Stimulated activated effector memory CD8-positive, alpha-beta T cell treated with anti-CD3 and anti-CD28 coated beads, Interleukin-12 subunit alpha, Interleukin-12 subunit beta, amount 100 ng/mL, for 72 hours (primary cell): ENCODE measurements at regions not wholly inside any gene's neighbourhood (a gene's known extent, or its start where the extent isn't known, plus 50 kb on each side); places are given as distances from the start of the nearest gene placed in this dataset.

Experiments
- ATAC-seq: fragments of 150-1000 bp; cut with Tn5 transposase; 2 replicates; pipeline ENCODE4 v1.10.0; 2021
- DNase-seq, 2 donors: peaks; one replicate each; pipeline ENCODE4 v3.0.0; 2021 to 2022; ENCODE audit warnings: low spot score in 2 of 2
- H3K27ac Mint-ChIP-seq: one replicate; pipeline ENCODE4 v1.8.0; 2022; ENCODE audit warnings: mild to moderate bottlenecking, mixed read lengths
- H3K36me3 Mint-ChIP-seq: one replicate; pipeline ENCODE4 v1.8.0; 2022; ENCODE audit warnings: mild to moderate bottlenecking, mixed read lengths
- H3K4me1 Mint-ChIP-seq: one replicate; pipeline ENCODE4 v1.8.0; 2022; ENCODE audit warnings: mixed read lengths
- H3K4me3 Mint-ChIP-seq: one replicate; pipeline ENCODE4 v1.8.0; 2022; ENCODE audit warnings: mild to moderate bottlenecking, mixed read lengths
- H3K9me3 Mint-ChIP-seq: one replicate; pipeline ENCODE4 v1.8.0; 2022; ENCODE audit warnings: mixed read lengths

DNA sequence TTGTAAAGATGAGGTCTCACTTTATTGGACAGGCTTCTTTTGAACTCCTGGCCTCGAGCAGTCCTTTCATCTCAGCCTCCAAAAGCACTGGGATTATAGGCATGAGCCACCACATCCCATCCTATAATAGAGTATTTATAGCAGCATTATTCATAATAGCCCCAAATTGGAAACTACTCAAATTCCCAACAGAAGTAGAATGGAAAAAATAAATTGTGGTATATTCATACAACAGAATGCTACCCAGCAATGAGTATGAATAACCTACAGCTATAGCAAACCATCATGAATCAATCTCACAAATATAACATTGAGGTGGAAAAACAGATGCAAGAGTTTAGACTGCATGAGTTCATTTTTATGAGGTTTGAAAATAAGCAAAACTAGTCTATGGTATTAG is 84.8 kb upstream of the BTBD3 start:
- DNase-seq (no peak), ATAC-seq (no peak)
- no peak overlapping the region for H3K27ac Mint-ChIP-seq

DNA sequence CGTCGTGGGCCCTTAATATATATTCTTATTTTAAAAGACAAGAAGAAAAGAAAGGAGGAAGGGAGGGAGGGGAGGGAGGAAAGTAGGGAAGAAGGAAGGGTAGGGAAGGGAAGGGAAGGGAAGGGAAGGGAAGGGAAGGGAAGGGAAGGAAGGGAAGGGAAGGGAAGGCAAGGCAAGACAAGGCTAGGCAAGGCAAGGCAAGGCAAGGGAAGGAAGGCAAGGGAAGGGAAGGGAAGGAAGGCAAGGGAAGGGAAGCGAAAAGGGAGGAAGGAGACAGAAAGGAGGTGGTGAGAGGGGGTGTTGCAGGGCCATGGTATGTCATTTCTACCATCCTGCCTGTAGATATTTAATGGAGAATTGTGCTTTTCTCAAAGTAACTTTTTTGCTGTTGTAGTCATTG is 83.9 kb upstream of the BTBD3 start:
- DNase-seq (no peak), ATAC-seq (no peak)
- peaks cover 9% of the 10 kb centered on the region for H3K9me3 Mint-ChIP-seq
- no peaks in the 10 kb centered on the region for H3K4me1 Mint-ChIP-seq
- H3K4me3 Mint-ChIP-seq = no peak overlapping the region
- no peaks in the 10 kb centered on the region for H3K36me3 Mint-ChIP-seq
- no peak overlapping the region for H3K27ac Mint-ChIP-seq

More for the DNA sequence above, 84.8 kb upstream of the BTBD3 start:
- Mint-ChIP-seq H3K4me3 (no peak overlapping the region), H3K36me3 (no peaks in the 10 kb centered on the region), H3K9me3 (peaks cover 6% of the 10 kb centered on the region), H3K4me1 (no peaks in the 10 kb centered on the region)

DNA sequence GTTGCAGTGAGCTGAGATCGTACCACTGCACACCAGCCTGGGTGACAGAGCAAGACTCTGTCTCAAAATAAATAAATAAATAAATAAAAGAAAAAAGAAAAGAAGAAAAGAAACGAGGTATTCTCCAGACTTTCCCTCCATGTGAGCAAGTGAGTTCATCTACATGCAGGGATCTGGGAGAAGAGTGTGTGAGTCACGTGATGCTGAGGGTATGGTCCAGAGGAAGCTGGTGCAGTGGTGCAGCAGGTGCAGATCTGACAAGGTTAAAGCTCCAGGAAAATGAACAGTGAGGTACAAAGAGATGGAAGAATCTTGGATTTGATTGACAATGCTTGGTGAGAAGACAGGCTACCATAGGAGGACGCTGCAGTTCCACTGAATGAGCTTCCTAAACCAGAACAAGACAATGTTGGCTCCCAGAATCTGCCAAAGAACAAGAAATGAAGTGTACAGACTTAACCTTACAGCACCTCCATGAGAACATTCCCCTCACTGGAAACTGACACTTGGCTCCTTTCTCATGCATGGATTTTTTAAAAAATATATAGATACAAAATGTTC is 79.5 kb upstream of the BTBD3 start:
- Mint-ChIP-seq H3K36me3 (no peaks in the 10 kb centered on the region), H3K27ac (no peak overlapping the region), H3K9me3 (peaks cover 26% of the 10 kb centered on the region), H3K4me3 (no peak overlapping the region), H3K4me1 (no peaks in the 10 kb centered on the region)
- DNase-seq (no peak), ATAC-seq (no peak)

DNA sequence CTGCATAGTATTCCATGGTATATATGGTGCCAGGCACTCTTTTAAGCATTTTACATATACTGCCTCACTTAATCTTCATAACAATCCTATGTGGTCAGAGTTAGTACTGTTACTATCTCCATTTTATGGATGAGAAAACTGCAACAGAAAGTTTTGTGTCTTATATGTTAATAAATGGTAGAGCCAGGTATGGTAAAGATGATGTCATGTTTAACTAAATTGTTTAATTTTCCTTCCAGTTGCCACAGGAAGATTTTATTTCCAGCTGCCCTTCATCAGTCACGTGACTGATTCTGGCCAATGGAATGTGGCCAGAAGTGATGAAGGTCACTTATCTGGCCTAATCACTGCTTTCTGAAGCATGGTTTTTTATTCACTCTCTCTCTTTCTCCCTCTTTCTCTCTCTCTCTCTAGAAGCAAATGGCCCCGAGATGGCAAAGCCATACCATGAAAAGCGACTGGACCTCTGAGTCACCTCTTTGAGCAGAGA is 75.7 kb upstream of the BTBD3 start:
- Mint-ChIP-seq H3K4me3 (no peak overlapping the region), H3K9me3 (peaks cover 32% of the 10 kb centered on the region), H3K27ac (no peak overlapping the region), H3K4me1 (no peaks in the 10 kb centered on the region), H3K36me3 (no peaks in the 10 kb centered on the region)
- DNase-seq (no peak), ATAC-seq (no peak)

DNA sequence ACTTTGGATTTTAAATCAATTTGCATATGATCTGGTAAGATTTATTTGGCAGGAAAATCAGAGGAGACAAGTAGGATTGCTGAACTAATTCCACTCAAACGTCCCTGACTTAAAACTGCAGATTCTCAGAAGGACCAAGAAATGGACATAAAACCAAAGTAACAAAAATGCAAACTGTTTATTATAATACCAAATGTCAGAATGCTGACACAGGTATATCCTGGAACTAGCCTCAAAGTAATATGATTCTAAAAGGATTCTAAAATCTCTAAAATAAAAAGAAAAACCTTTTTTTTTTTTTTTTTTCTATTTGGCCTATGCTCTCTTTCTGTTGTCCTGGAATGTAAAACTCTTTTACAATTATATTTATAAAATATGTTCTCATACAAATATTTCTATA is 74.4 kb upstream of the BTBD3 start:
- H3K36me3 Mint-ChIP-seq = no peaks in the 10 kb centered on the region
- H3K4me1 Mint-ChIP-seq = no peaks in the 10 kb centered on the region
- no peak for DNase-seq
- ATAC-seq = no peak
- no peak overlapping the region for H3K27ac Mint-ChIP-seq
- H3K4me3 Mint-ChIP-seq = no peak overlapping the region
- peaks cover 33% of the 10 kb centered on the region for H3K9me3 Mint-ChIP-seq

DNA sequence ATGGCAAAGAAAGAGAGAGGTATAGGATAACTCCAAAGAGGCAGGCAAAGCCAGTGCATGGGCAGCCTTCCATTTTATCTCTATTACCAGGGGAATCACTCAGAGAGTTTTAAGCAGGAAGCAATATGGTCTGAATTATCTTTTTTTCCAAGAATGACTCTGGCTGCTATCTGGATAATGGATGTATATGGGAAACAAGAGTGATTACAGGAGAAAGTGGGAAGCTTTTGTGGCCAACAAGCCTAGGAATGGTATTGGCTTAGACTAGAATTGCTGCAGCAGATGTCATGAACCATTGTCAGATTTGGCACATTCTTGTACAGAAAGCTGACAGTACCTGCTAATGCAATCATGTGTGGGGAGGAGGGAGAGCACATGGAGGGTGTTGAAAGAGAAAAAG is 73.0 kb upstream of the BTBD3 start:
- no peak overlapping the region for H3K4me3 Mint-ChIP-seq
- no peaks in the 10 kb centered on the region for H3K4me1 Mint-ChIP-seq
- H3K36me3 Mint-ChIP-seq = no peaks in the 10 kb centered on the region
- H3K9me3 Mint-ChIP-seq = peaks cover 37% of the 10 kb centered on the region
- ATAC-seq (no peak), DNase-seq (no peak)
- H3K27ac Mint-ChIP-seq = no peak overlapping the region

DNA sequence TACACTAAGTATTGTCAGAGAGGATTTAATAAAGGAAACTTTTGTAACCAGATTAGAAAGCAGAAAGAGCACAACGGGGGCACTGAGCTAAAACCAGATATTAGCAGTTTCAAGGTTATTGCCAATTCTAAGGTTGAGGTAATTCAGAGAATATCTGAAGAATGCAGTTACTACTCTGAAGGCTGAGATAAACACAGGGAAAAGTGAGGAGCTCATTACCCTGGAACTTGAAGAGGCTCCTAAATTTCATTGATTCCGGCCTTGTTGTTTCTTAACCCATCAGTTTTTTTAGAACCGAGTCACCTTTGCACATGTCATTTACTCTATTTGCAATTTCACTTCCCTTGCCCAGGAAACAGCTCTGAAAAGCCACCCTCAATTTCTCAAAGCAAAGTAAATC is 72.4 kb upstream of the BTBD3 start:
- Mint-ChIP-seq H3K4me3 (no peak overlapping the region), H3K4me1 (no peaks in the 10 kb centered on the region), H3K9me3 (peaks cover 38% of the 10 kb centered on the region), H3K36me3 (no peaks in the 10 kb centered on the region), H3K27ac (no peak overlapping the region)
- DNase-seq (no peak), ATAC-seq (no peak)

DNA sequence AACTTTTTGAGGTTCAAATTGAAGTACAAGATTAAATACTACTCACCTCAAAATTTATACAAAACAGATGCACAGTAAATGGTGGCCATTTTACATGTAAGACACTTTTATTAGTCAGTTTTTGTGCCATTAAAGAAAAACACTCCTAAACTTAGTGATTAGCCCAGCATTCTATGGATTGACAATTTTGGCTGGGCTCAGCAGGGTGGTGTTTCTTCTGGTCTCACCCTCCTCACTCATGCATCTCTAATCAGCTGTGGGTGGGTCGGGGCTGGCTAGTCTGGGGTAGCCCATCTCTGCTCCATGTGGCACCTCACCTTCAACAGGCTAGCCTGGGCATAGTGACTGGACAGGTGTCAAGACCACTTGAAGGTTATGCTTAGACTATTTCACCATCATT is 71.6 kb upstream of the BTBD3 start:
- Mint-ChIP-seq H3K27ac (no peak overlapping the region), H3K4me3 (no peak overlapping the region), H3K9me3 (peaks cover 36% of the 10 kb centered on the region), H3K36me3 (no peaks in the 10 kb centered on the region), H3K4me1 (no peaks in the 10 kb centered on the region)
- ATAC-seq (peak; percentile 26), DNase-seq (no peak)

DNA sequence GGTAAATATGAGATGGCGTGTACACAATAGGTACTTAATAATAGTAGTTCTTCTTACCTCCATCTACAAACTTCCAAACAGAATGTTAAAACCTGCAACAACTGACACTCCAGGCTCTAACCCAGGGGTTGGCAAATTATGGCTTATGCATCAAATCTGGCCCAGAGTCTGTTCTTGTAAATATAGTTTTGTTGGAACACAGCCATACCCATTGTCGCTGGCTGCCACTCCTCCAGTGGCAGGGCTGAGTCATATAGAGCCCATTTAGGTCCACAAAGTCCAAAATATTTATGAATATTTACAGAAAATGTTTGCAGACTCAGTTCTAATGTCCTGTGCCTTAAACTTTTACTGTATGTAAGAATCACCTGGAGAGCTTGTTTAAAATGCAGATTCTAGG is 69.9 kb upstream of the BTBD3 start:
- H3K9me3 Mint-ChIP-seq = peaks cover 29% of the 10 kb centered on the region
- ATAC-seq = no peak
- DNase-seq = no peak
- no peaks in the 10 kb centered on the region for H3K36me3 Mint-ChIP-seq
- no peaks in the 10 kb centered on the region for H3K4me1 Mint-ChIP-seq
- H3K4me3 Mint-ChIP-seq = no peak overlapping the region
- H3K27ac Mint-ChIP-seq = no peak overlapping the region

DNA sequence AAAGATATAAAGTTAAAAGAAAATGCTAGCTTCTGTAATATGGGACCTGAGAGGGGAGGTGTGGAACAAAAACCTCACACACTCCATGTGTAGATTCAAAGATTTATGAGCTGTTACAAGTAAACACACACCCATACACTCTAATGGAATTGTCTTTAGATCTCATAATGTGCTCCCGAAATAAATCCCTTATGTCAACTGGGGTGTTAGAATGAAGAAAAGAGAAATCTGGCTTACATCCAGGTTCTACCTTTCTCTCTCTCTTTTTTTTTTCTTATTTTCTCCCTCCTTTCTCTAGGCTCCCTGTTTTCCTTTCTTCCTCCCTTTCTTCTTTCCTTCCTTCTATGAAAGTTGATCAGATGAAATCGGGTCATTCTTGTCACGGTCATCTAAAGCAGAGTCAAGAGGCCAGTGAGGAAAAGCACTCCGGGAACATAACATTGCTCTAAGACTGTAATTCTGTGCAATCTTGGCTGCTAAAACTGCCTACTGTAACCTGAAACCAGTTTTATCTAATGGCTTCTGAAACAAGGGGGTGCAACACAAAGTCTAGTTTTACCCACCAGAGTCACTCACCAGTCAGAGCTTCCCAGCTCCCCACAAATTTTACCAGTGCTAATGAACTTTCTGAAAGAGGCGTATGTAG is 68.3 kb upstream of the BTBD3 start:
- Mint-ChIP-seq H3K4me1 (no peaks in the 10 kb centered on the region), H3K27ac (no peak overlapping the region), H3K36me3 (no peaks in the 10 kb centered on the region), H3K9me3 (peaks cover 23% of the 10 kb centered on the region), H3K4me3 (no peak overlapping the region)
- DNase-seq = no peak
- ATAC-seq = no peak

DNA sequence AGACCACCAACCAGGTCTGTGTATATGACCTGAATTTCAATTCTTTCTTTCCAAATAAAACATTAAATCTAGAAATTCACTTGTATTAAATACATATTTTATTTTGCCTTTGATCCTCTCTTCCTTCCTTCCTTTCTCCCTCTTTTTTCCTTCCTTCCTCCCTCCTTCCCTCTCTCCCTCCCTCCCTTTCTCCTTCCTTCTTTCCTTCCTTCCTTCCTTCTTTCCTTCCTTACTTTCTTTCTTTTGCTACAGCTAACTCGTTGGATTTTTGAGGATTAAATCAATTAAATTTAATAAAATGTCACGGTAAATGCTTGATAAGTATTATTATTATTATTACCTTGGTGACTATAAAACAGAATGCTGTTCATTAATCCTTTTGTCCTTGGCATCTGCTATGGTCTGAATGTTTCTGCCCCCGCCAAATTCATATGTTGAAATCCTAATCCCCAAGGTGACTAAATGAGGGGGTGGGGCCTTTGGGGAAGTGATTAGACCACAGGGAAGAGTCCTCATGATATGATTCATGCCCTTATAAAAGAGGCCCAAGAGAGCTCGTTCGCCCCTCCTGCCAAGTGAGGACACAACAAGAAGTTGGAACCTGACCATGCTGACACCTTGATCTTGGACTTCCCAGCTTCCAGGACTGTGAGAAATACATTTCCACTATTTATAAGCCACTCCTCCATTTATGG is 67.6 kb upstream of the BTBD3 start:
- no peaks in the 10 kb centered on the region for H3K4me1 Mint-ChIP-seq
- H3K4me3 Mint-ChIP-seq = no peak overlapping the region
- H3K27ac Mint-ChIP-seq = no peak overlapping the region
- no peak for ATAC-seq
- DNase-seq = no peak
- no peaks in the 10 kb centered on the region for H3K36me3 Mint-ChIP-seq
- peaks cover 21% of the 10 kb centered on the region for H3K9me3 Mint-ChIP-seq

DNA sequence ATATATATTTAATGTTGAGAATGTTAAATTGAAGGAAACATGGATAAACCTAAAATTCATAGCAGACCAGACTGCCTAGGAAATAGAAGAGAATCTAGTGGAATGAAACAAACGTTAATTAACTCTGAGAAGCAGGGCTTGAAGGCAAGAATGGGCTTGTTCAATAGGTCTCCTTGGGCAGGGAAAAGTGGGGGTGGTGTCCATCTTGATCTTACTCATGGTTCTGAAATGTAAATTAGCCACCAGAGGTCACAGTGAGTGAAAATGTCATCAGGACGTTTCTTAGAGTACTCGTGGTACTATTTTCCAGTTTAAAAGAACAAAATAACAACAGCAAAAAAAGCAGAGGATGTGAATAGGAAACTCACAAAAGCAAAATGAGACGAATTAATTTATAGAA is 66.8 kb upstream of the BTBD3 start:
- H3K27ac Mint-ChIP-seq = no peak overlapping the region
- H3K36me3 Mint-ChIP-seq = no peaks in the 10 kb centered on the region
- ATAC-seq (no peak), DNase-seq (no peak)
- H3K4me3 Mint-ChIP-seq = no peak overlapping the region
- H3K4me1 Mint-ChIP-seq = no peaks in the 10 kb centered on the region
- peaks cover 29% of the 10 kb centered on the region for H3K9me3 Mint-ChIP-seq

DNA sequence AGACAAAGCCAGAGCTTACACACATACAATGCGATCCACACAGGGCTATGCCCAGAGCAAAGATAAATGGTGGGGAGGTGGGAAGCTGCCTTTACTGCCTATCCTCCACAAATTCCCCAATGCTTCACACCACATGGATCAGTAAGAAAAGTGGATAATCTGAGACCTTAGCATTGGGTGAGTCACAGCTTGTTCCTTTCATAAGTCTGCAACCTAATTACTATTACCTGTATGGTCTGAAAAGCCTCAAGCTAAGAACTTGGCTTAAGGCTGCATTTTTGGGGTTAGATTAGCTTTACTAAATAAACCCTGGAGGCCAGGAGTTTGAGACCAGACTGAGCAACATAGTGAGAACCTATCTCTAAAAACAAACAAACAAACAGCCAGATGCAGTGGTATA is 66.0 kb upstream of the BTBD3 start:
- no peak overlapping the region for H3K4me3 Mint-ChIP-seq

DNA sequence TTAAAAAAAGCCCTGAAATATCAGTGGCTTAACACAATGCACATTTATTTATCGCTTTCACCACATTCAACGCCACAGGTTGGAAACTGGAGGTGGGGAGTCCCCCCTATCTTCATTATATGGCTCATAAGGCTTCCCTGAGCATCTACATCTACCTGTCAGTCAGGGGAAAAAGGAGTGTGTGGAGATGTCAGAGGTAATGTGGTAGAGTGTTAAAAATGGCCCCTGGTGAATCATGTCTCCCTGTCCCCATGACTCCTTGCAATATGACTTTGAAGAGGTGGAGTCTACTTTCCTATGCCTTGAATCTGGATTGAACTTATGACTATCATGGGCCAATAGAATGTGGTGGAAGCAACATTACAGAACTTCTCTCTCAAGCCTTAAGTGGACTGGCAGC is 65.5 kb upstream of the BTBD3 start:
- Mint-ChIP-seq H3K27ac (no peak overlapping the region), H3K36me3 (no peaks in the 10 kb centered on the region), H3K4me3 (no peak overlapping the region), H3K4me1 (no peaks in the 10 kb centered on the region), H3K9me3 (peaks cover 29% of the 10 kb centered on the region)
- ATAC-seq (no peak), DNase-seq (no peak)

More for the DNA sequence above, 66.0 kb upstream of the BTBD3 start:
- Mint-ChIP-seq H3K4me1 (no peaks in the 10 kb centered on the region), H3K27ac (no peak overlapping the region), H3K9me3 (peaks cover 29% of the 10 kb centered on the region), H3K36me3 (no peaks in the 10 kb centered on the region)
- ATAC-seq (no peak), DNase-seq (no peak)

DNA sequence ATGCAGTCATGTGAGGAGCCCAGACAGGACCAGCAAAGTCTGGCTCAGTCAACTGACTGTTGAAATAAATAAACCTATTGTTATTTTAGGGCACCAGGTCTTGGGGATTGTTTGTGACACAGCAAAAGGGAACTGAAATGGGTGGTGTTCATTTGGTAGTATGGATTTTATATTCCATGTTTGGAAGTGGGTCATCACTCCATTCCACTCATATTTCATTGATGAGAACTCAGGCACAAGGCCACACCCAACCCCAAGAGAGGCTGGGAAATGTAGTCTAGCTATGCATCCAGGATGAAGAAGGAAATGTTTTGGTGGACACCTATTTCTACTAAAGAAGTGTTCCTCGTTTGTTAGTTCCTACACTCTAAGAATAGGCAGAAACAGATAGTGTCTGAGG is 64.9 kb upstream of the BTBD3 start:
- no peaks in the 10 kb centered on the region for H3K4me1 Mint-ChIP-seq
- no peak for DNase-seq
- H3K36me3 Mint-ChIP-seq = no peaks in the 10 kb centered on the region
- H3K9me3 Mint-ChIP-seq = peaks cover 26% of the 10 kb centered on the region
- no peak overlapping the region for H3K27ac Mint-ChIP-seq
- H3K4me3 Mint-ChIP-seq = no peak overlapping the region
- ATAC-seq = no peak

DNA sequence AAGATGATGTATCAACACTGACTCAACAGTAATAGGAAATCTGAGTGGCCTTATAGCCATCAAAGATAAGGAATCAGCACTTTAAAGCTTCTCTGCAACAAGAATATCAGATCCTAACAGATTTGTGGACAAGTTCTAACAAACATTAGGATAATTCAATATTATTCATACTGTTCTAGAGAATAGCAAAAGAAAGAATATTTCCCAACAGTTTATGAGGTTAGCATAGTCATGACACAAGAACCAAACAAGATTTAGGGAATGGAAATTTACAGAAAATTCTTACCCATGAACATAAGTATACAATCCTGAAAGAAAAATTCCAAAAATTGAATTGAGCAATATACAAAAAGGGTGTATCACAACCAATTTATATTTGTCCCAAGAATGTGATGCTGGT is 64.3 kb upstream of the BTBD3 start:
- H3K4me3 Mint-ChIP-seq = no peak overlapping the region
- peaks cover 26% of the 10 kb centered on the region for H3K9me3 Mint-ChIP-seq
- no peak for ATAC-seq
- DNase-seq = no peak
- H3K36me3 Mint-ChIP-seq = no peaks in the 10 kb centered on the region
- no peaks in the 10 kb centered on the region for H3K4me1 Mint-ChIP-seq
- H3K27ac Mint-ChIP-seq = no peak overlapping the region
